Right atrium auricular region (tissue), 2 donors: ENCODE measurements at regions not wholly inside any gene's neighbourhood (a gene's known extent, or its start where the extent isn't known, plus 50 kb on each side); places are given as distances from the start of the nearest gene placed in this dataset.
"Not testable (repeated sequence)": the region's sequence is repeated elsewhere in the genome, so short reads cannot be mapped to it uniquely, and the experiment has no call there.

Source experiments
- DNase-seq: peaks from one replicate; pipeline ENCODE4 v3.0.0-alpha.2; 2019; ENCODE audit warnings: low spot score
- H3K27ac ChIP-seq, 2 donors: fragments of 200-600 bp; sonication (generic); 1 replicate in 1 of 2; 2 replicates in 1 of 2; pipeline ENCODE4 v1.5.1; 2016 to 2019
- H3K27me3 ChIP-seq, 2 donors: fragments of 200-600 bp; sonication (generic); one replicate each; pipeline versions ENCODE4 v1.5.1 to v1.6.0; 2017 to 2019
- H3K36me3 ChIP-seq: fragments of 200-600 bp; sonication (generic); one replicate; pipeline ENCODE4 v1.5.1; 2016
- H3K4me1 ChIP-seq, 2 donors: fragments of 200-600 bp; sonication (generic); one replicate each; pipeline versions ENCODE4 v1.5.1 to v1.6.0; 2017 to 2019
- H3K4me3 ChIP-seq, 2 donors: fragments of 200-600 bp; sonication (generic); 1 replicate in 1 of 2; 2 replicates in 1 of 2; pipeline ENCODE4 v1.5.1; 2017 to 2019; ENCODE audit warnings: mild to moderate bottlenecking in 1 of 2, moderate library complexity in 1 of 2
- H3K9me3 ChIP-seq, 2 donors: fragments of 200-600 bp; sonication (generic); one replicate each; pipeline ENCODE4 v1.5.1; 2019
- CTCF ChIP-seq, 2 donors: fragments of 200-600 bp; sonication (generic); IDR thresholded peaks; one replicate each; pipeline ENCODE4 v1.5.1; 2019; ENCODE audit warnings: antibody characterized with exemption in 2 of 2

GRCh38 chr16:85449191-85449884 is 163.8 kb upstream of the GSE1 start:
- no peak for DNase-seq
- no peaks in the 10 kb centered on the region for H3K27me3 ChIP-seq
- no peak overlapping the region for H3K27ac ChIP-seq
- H3K9me3 ChIP-seq = no peaks in the 10 kb centered on the region
- no peaks in the 10 kb centered on the region for H3K36me3 ChIP-seq
- H3K4me1 ChIP-seq = peaks cover 0 to 35% of the 10 kb centered on the region in 2 donors
- TF ChIP-seq CTCF (IDR thresholded peaks at IDR 0.05) = no peak
- no peak overlapping the region for H3K4me3 ChIP-seq

GRCh38 chr16:85449885-85450245 is 163.3 kb upstream of the GSE1 start:
- Histone ChIP-seq H3K27me3 (no peaks in the 10 kb centered on the region), H3K27ac (no peak overlapping the region), H3K4me3 (no peak overlapping the region), H3K36me3 (no peaks in the 10 kb centered on the region), H3K4me1 (peaks cover 0 to 34% of the 10 kb centered on the region in 2 donors), H3K9me3 (no peaks in the 10 kb centered on the region)
- no peak for DNase-seq
- no peak for TF ChIP-seq CTCF (IDR thresholded peaks at IDR 0.05)

GRCh38 chr16:85451142-85451541 is 162.0 kb upstream of the GSE1 start:
- H3K9me3 ChIP-seq, H3K27ac ChIP-seq, H3K27me3 ChIP-seq, DNase-seq, H3K4me3 ChIP-seq, H3K36me3 ChIP-seq: not testable (repeated sequence)
- peaks cover 0 to 21% of the 10 kb centered on the region in 2 donors for H3K4me1 ChIP-seq

GRCh38 chr16:85451641-85452363 is 161.3 kb upstream of the GSE1 start:
- no peak for TF ChIP-seq CTCF (IDR thresholded peaks at IDR 0.05)
- Histone ChIP-seq H3K27me3 (no peaks in the 10 kb centered on the region), H3K27ac (no peak overlapping the region), H3K36me3 (no peaks in the 10 kb centered on the region), H3K9me3 (no peaks in the 10 kb centered on the region), H3K4me1 (peaks cover 0 to 14% of the 10 kb centered on the region in 2 donors), H3K4me3 (no peak overlapping the region)
- DNase-seq = no peak

- no peak overlapping the region for H3K27ac ChIP-seq
- no peak overlapping the region for H3K4me3 ChIP-seq
- no peak for TF ChIP-seq CTCF (IDR thresholded peaks at IDR 0.05)
- H3K36me3 ChIP-seq = no peaks in the 10 kb centered on the region
- no peaks in the 10 kb centered on the region for H3K27me3 ChIP-seq
- H3K4me1 ChIP-seq = peaks cover 0 to 16% of the 10 kb centered on the region in 2 donors
- DNase-seq = no peak
- H3K9me3 ChIP-seq = no peaks in the 10 kb centered on the region
Observed at GRCh38 chr16:85452364-85453193, 160.5 kb upstream of the GSE1 start.

- no peak overlapping the region for H3K27ac ChIP-seq
- no peaks in the 10 kb centered on the region for H3K9me3 ChIP-seq
- H3K4me3 ChIP-seq = no peak overlapping the region
- TF ChIP-seq CTCF (IDR thresholded peaks at IDR 0.05) = no peak
- DNase-seq = no peak
- no peaks in the 10 kb centered on the region for H3K36me3 ChIP-seq
- H3K27me3 ChIP-seq = no peaks in the 10 kb centered on the region
- H3K4me1 ChIP-seq = peaks cover 0 to 20% of the 10 kb centered on the region in 2 donors
Observed at GRCh38 chr16:85453194-85453678, 159.9 kb upstream of the GSE1 start.
